Neural cell (in vitro differentiated cells): ENCODE measurements at regions not wholly inside any gene's neighbourhood (a gene's known extent, or its start where the extent isn't known, plus 50 kb on each side); places are given as distances from the start of the nearest gene placed in this dataset.

Source experiments
- H2AFZ ChIP-seq: fragments of 200-600, 300-800 bp; sonication (generic), shearing (Covaris generic); 2 replicates; pipeline ENCODE4 v1.6.0; 2014; ENCODE audit warnings: low read depth, mild to moderate bottlenecking, antibody characterized with exemption, low read length, moderate library complexity
- H3F3A ChIP-seq: fragments of 200-600 bp; shearing (Covaris generic); 2 replicates; pipeline ENCODE4 v1.6.1; 2016; ENCODE audit warnings: mild to moderate bottlenecking, moderate library complexity, mixed read lengths, antibody characterized with exemption, low read length; ENCODE audit not compliant: insufficient read depth, poor library complexity, severe bottlenecking
- H3K27ac ChIP-seq: fragments of 200-600, 300-800 bp; sonication (generic), shearing (Covaris generic); 2 replicates; pipeline ENCODE4 v1.5.1; 2014; ENCODE audit warnings: mild to moderate bottlenecking, low read length, moderate library complexity
- H3K27me3 ChIP-seq: fragments of 300-800, 200-600 bp; sonication (generic), shearing (Covaris generic); 2 replicates; pipeline ENCODE4 v1.6.0; 2014; ENCODE audit warnings: mild to moderate bottlenecking, low read depth, low read length, moderate library complexity; ENCODE audit not compliant: insufficient read depth
- H3K36me3 ChIP-seq: fragments of 300-800, 200-600 bp; sonication (generic), shearing (Covaris generic); 2 replicates; pipeline ENCODE4 v1.5.1; 2014; ENCODE audit warnings: mild to moderate bottlenecking, antibody characterized with exemption, low read length, moderate library complexity; ENCODE audit not compliant: insufficient read depth
- H3K4me2 ChIP-seq: fragments of 300-800, 200-600 bp; sonication (generic), shearing (Covaris generic); 2 replicates; pipeline ENCODE4 v1.6.0; 2014; ENCODE audit warnings: mild to moderate bottlenecking, low read length
- H3K4me3 ChIP-seq: fragments of 300-800, 200-600 bp; sonication (generic), shearing (Covaris generic); 2 replicates; pipeline ENCODE4 v1.5.1; 2014; ENCODE audit warnings: mild to moderate bottlenecking, low read length, moderate library complexity
- H3K79me2 ChIP-seq: fragments of 200-600 bp; shearing (Covaris generic); replicated peaks from 2 replicates; pipeline ENCODE4 v1.6.0; 2014; ENCODE audit warnings: mild to moderate bottlenecking, low read length, moderate library complexity; ENCODE audit not compliant: insufficient read depth
- H3K9ac ChIP-seq: fragments of 300-800, 200-600 bp; sonication (generic), shearing (Covaris generic); 2 replicates; pipeline ENCODE4 v1.6.1; 2016; ENCODE audit warnings: mild to moderate bottlenecking, low read length, mixed read lengths
- H3K9me2 ChIP-seq: fragments of 200-600 bp; shearing (Covaris generic); 2 replicates; pipeline ENCODE4 v1.6.1; 2016; ENCODE audit warnings: mild to moderate bottlenecking, low read length, mixed read lengths; ENCODE audit not compliant: insufficient read depth
- H3K9me3 ChIP-seq: fragments of 200-600, 300-800 bp; sonication (generic), shearing (Covaris generic); 2 replicates; pipeline ENCODE4 v1.6.1; 2016; ENCODE audit warnings: mild to moderate bottlenecking, mixed run types, low read length, moderate library complexity, mixed read lengths
- H4K20me1 ChIP-seq: fragments of 200-600 bp; shearing (Covaris generic); 2 replicates; pipeline ENCODE4 v1.6.1; 2016; ENCODE audit warnings: mild to moderate bottlenecking, mixed run types; ENCODE audit not compliant: insufficient read depth
- EP300 ChIP-seq: fragments of 450-650 bp; conservative IDR thresholded peaks from 2 replicates; pipeline ENCODE4 v1.6.1; 2014; ENCODE audit warnings: antibody characterized with exemption, mild to moderate bottlenecking, moderate library complexity; ENCODE audit not compliant: poor library complexity, severe bottlenecking
- EZH2 ChIP-seq: fragments of 200-600, 300-800 bp; shearing (Covaris generic), sonication (generic); IDR thresholded peaks from 2 replicates; pipeline ENCODE4 v1.6.1; 2014; ENCODE audit warnings: antibody characterized with exemption, low read length, borderline replicate concordance, mild to moderate bottlenecking; ENCODE audit not compliant: insufficient read depth, poor library complexity, severe bottlenecking
- MXI1 ChIP-seq: fragments of 450-650 bp; conservative IDR thresholded peaks from 2 replicates; pipeline ENCODE4 v1.6.1; 2014; ENCODE audit warnings: antibody characterized with exemption, mild to moderate bottlenecking; ENCODE audit not compliant: poor library complexity, severe bottlenecking
- POLR2AphosphoS5 ChIP-seq: IDR thresholded peaks from 2 replicates; pipeline ENCODE4 v1.6.1; 2012
- RAD21 ChIP-seq: fragments of 450-650 bp; conservative IDR thresholded peaks from 2 replicates; pipeline ENCODE4 v1.6.1; 2014; ENCODE audit warnings: antibody characterized with exemption, mild to moderate bottlenecking, moderate library complexity
- SMC3 ChIP-seq: fragments of 450-650 bp; conservative IDR thresholded peaks from 2 replicates; pipeline ENCODE4 v1.6.1; 2014; ENCODE audit warnings: antibody characterized with exemption, mild to moderate bottlenecking, moderate library complexity; ENCODE audit not compliant: poor library complexity
- TAF1 ChIP-seq: IDR thresholded peaks from 2 replicates; pipeline ENCODE4 v1.6.1; 2012; ENCODE audit warnings: low read depth
- TF ChIP-seq, protein P1 (sequence below): IDR thresholded peaks from 2 replicates; pipeline ENCODE4 v1.6.1; 2012; ENCODE audit warnings: borderline replicate concordance
- TF ChIP-seq, protein P2 (sequence below): fragments of 450-650 bp; IDR thresholded peaks from 2 replicates; pipeline ENCODE4 v1.5.1; 2014; ENCODE audit warnings: antibody characterized with exemption, mild to moderate bottlenecking, moderate library complexity; ENCODE audit not compliant: poor library complexity, severe bottlenecking

DNA sequence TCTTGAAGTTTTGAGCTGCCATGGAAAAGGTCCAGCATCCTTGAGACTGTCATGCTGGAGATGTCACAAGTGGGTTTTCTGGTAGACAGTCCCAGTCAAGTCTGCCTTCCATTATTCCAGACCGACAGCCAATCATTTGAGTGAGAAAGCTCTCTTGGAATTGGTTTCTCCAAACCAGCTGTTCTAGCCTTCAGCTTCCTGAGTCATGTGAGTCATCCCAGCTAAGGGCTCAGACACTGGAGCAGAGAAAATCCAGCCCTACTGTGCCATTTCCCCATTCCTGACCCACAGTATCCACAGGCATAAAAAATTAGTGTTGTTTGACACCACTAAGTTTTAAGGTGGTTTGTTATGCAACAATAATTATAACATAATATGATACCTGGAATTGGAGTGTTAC is 219.0 kb downstream of the ADRA2A start:
- TF ChIP-seq POLR2AphosphoS5, result no peak
- TF ChIP-seq EZH2, result no peak
- no peak for TF ChIP-seq MXI1
- TF ChIP-seq, protein P1, sequence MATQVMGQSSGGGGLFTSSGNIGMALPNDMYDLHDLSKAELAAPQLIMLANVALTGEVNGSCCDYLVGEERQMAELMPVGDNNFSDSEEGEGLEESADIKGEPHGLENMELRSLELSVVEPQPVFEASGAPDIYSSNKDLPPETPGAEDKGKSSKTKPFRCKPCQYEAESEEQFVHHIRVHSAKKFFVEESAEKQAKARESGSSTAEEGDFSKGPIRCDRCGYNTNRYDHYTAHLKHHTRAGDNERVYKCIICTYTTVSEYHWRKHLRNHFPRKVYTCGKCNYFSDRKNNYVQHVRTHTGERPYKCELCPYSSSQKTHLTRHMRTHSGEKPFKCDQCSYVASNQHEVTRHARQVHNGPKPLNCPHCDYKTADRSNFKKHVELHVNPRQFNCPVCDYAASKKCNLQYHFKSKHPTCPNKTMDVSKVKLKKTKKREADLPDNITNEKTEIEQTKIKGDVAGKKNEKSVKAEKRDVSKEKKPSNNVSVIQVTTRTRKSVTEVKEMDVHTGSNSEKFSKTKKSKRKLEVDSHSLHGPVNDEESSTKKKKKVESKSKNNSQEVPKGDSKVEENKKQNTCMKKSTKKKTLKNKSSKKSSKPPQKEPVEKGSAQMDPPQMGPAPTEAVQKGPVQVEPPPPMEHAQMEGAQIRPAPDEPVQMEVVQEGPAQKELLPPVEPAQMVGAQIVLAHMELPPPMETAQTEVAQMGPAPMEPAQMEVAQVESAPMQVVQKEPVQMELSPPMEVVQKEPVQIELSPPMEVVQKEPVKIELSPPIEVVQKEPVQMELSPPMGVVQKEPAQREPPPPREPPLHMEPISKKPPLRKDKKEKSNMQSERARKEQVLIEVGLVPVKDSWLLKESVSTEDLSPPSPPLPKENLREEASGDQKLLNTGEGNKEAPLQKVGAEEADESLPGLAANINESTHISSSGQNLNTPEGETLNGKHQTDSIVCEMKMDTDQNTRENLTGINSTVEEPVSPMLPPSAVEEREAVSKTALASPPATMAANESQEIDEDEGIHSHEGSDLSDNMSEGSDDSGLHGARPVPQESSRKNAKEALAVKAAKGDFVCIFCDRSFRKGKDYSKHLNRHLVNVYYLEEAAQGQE, result no peak
- no peak for TF ChIP-seq EP300
- no peak for TF ChIP-seq SMC3
- TF ChIP-seq, protein P2, sequence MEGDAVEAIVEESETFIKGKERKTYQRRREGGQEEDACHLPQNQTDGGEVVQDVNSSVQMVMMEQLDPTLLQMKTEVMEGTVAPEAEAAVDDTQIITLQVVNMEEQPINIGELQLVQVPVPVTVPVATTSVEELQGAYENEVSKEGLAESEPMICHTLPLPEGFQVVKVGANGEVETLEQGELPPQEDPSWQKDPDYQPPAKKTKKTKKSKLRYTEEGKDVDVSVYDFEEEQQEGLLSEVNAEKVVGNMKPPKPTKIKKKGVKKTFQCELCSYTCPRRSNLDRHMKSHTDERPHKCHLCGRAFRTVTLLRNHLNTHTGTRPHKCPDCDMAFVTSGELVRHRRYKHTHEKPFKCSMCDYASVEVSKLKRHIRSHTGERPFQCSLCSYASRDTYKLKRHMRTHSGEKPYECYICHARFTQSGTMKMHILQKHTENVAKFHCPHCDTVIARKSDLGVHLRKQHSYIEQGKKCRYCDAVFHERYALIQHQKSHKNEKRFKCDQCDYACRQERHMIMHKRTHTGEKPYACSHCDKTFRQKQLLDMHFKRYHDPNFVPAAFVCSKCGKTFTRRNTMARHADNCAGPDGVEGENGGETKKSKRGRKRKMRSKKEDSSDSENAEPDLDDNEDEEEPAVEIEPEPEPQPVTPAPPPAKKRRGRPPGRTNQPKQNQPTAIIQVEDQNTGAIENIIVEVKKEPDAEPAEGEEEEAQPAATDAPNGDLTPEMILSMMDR, result no peak
- TF ChIP-seq TAF1, result no peak
- no peak for TF ChIP-seq RAD21
- no peak overlapping the region for H3K4me3 ChIP-seq
- no peaks in the 10 kb centered on the region for H3K27me3 ChIP-seq
- no peaks in the 10 kb centered on the region for H4K20me1 ChIP-seq
- H3K4me2 ChIP-seq, result no peak overlapping the region
- H3K27ac ChIP-seq, result no peak overlapping the region
- no peaks in the 10 kb centered on the region for H3K9me3 ChIP-seq
- no peaks in the 10 kb centered on the region for H3K36me3 ChIP-seq
- H3K9ac ChIP-seq, result no peak overlapping the region
- no peaks in the 10 kb centered on the region for H3K79me2 ChIP-seq
- H2AFZ ChIP-seq, result no peak overlapping the region
- H3K9me2 ChIP-seq, result no peaks in the 10 kb centered on the region
- no peaks in the 10 kb centered on the region for H3F3A ChIP-seq

DNA sequence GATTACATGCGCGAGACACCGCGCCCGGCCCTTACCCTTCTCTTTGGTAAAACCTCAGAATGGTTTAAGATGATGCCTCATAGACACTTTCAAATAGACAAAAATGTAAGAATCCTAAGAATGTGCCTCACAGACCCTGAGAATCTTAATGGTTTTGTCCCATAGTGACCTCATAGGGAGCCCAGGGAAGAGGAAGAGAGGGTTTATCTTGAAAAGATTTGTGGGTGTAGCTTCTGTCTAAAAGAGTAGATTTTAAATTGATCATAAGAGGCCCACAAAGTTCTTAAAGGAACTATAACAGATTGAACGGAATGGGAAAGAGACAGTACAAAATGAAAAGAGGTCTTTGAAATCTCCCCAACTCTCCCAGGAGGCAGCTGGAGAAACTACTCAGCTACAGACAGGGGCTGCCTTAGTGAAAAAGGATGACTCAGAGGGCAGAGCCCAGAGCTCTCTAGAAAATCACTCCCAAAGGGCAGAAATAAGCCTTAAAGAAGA is 220.6 kb downstream of the ADRA2A start:
- Histone ChIP-seq H4K20me1 (no peaks in the 10 kb centered on the region), H3K36me3 (no peaks in the 10 kb centered on the region), H3K9me2 (no peaks in the 10 kb centered on the region), H3K9me3 (no peaks in the 10 kb centered on the region), H3F3A (no peaks in the 10 kb centered on the region), H3K4me3 (no peak overlapping the region), H3K79me2 (no peaks in the 10 kb centered on the region), H3K27me3 (no peaks in the 10 kb centered on the region), H3K9ac (no peak overlapping the region), H2AFZ (no peak overlapping the region), H3K27ac (no peak overlapping the region), H3K4me2 (no peak overlapping the region)
- TF ChIP-seq EP300 (no peak), SMC3 (no peak)
- TF ChIP-seq, protein P2, result no peak
